ENCODE measurements at regions not wholly inside any gene's neighbourhood (a gene's known extent, or its start where the extent isn't known, plus 50 kb on each side); places are given as distances from the start of the nearest gene placed in this dataset.
"Not testable (repeated sequence)": the region's sequence is repeated elsewhere in the genome, so short reads cannot be mapped to it uniquely, and the experiment has no call there.

DNA sequence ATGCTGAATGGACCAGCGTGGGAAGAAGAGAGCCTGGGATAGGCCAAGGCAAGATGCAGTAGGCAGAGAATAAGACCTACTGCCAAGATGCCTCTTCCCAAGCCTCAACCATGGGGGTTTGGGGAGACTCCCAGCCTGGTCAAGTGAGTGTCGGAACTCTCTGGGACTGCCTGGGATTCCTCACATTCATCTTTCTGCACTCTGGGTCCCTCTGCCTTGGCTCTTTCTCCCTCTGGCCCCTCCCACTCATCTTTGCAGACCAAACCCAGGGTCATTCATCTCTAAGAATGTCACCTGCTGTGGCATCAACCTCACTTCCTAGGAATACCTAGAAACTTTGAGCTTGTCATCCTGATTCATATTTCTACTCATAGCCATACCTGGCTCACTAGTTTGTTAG, 211.3 kb upstream of the HNRNPA3 start:
- DNase-seq: no peak

DNA sequence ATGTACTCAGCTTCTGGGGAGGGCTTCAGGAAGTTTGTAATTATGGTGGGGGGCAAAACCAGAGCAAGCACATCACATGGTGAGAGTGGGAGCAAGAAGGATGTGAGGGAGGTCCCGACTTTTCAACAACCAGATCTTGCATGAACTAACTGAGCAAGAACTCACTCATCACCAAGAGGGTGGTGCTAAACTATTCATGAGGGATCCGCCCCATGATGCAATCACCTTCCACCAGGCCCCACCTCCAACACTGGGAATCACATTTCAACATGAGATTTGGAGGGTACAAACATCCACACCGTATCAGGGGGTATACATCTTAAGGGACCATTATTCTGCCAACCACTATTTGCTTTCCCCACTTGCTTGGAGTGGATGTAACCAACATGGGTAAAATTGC, 209.6 kb upstream of the HNRNPA3 start:
- no peak for DNase-seq

DNA sequence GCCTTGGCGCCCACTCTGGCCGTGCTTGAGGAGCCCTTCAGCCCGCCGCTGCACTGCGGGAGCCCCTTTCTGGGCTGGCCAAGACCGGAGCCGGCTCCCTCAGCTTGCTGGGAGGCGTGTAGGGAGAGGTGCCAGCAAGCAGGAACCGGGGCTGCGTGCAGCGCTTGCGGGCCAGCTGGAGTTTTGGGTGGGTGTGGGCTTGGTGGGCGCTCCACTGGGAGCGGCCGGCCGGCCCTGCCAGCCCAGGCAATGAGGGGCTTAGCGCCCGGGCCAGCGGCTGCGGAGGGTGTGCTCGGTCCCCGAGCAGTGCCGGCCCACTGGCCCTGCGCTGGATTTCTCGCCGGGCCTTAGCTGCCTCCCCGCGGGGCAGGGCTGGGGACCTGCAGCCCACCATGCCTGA, 204.9 kb upstream of the HNRNPA3 start:
- not testable (repeated sequence) for DNase-seq

DNA sequence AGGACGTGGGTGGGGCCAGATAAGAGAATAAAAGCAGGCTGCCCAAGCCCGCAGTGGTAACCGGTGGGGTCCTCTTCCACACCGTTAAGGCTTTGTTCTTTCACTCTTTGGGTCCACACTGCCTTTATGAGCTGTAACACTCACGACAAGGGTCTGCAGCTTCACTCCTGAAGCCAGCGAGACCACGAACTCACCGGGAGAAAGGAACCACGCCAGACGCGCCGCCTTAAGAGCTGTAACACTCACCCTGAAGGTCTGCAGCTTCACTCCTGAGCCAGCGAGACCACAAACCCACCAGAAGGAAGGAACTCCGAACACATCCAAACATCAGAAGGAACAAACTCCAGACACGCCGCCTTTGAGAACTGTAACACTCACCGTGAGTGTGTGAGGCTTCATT, 203.9 kb upstream of the HNRNPA3 start:
- DNase-seq: not testable (repeated sequence)

DNA sequence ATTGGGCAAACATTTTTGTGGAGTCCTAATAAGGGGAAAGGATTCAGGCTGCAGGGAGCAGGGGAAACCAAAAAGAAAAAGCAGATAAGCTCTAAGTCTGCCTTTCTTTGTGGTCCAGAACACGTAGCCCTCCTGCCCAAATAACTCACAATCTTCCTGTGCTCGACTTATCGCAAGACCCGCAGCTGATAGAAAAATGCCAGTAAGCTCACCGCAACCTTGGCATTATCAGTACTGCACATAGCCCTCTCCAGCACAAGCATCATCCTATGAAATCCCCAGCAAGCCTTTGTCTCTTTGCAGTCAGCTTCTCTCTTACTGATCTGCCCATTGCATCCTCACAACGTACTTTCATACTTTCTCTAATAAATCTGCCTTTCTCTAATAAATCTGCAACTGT, 202.4 kb upstream of the HNRNPA3 start:
- no peak for DNase-seq

DNA sequence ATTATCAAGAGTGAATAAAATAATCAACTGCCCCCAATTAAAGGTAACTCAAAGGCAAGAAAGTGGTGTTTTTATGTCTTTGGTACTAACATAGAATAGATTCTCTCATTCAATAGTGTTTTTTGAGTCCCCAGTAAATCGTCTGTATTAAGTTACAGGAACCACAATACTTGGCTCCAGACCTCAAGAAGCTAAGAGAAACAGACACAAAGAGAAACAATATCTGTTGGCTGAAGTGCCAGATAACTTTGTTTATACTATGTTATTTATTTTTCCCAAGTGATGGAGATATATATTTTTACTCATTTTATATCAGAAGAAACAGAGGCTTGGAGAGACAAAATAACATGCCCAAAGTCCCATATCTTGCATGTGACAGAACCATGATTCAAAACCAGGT, 201.7 kb upstream of the HNRNPA3 start:
- no peak for DNase-seq

DNA sequence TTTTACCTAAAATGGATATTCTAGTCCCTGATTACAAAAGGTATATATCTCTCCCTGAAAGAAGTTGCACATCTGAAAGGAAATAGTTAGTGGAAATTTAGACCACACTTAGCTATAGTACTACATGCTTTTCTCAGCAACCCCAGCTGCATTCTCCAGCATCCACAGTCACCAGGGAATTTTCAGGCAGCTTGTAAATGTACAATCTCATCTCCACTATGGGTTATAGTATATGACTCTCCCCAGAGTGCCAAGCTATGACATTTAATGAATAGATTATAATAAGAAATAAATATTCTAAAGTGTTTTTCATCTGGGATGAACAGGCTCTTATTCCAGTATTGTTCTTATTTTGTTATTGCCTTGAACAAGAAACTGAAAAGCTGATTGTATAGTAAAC, 197.6 kb upstream of the HNRNPA3 start:
- no peak for DNase-seq

DNA sequence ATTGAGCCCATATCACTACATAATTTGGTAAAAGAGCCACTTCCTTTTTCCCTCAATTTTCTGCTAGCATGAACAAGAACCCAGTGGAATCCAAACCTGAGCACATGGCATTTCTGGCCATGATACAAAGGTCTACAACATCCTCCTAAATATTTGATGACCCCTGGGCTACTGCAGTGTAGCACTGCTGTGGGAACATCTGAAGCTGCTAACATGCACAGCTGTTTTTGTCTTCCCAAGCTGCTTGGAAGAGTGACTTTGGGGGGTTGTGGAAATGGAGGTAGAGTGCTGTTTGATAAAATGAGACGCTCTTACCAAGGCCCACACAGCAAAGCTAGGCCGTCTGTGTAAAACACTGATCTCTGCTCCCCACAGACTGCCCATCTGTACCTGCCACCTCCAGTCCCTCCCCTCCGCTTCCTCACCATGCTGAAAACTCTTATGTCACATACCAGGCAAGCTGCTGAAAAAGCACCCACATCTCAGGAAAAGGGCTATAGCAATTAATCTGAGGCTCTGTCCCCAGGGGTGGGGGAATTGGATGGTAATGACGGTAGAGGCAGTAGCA, 197.2 kb upstream of the HNRNPA3 start:
- DNase-seq: no peak

DNA sequence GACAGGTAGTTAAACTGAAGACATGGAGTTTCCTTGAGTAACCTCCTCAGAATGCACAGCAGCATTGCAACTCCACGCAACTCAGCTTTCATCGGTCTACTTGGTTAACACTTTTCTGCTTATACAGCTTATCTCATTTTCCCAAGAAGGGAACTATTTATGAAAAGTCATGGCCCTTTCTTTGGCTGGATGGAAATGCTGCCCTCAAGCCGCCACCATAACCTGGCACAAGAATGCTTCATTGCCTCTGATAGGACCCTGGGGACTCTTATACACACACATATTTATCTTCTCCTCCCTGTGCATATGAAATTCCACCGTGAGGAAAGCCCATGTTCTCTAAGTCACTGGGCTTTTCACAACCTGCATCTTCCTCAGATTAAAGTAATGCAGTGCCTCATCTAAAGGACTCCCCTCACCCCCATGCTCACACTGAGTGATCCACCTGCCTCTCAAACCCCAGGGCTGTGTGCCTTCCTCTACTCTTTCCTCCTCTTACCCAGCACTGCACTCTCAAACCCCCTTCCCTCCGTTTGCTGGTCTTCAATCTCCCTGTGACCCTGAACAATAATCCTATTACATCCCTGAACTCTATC, 192.0 kb upstream of the HNRNPA3 start:
- no peak for DNase-seq

DNA sequence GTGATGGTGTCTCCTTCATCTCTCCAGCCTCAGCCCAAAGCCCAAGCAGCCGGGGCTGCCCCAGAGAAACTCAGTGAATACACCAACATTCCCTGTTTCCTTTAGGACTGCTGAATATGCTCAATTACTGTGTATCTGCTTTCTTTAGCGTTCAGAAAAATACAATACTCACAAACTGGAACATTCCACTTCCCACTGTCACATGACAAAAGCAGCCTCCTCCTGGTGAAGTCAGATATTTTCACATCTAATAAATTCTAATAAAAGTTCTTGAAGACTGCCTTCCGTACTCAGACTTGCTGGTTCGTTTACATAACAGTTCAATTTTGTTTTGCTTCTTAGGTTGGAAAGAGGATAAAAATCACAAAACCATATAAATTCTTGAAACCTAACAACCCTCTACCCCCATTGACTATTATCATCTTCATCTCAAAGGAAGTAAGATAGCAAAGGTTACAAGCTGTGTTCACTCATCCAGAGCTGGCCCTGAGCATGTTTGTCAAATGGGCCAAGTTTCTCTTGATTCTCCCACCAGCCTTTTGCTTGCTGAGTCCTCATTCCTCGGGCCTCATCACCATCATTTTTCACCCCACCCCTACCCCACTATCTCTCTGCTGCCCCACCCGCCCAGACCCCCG, 190.8 kb upstream of the HNRNPA3 start:
- no peak for DNase-seq

DNA sequence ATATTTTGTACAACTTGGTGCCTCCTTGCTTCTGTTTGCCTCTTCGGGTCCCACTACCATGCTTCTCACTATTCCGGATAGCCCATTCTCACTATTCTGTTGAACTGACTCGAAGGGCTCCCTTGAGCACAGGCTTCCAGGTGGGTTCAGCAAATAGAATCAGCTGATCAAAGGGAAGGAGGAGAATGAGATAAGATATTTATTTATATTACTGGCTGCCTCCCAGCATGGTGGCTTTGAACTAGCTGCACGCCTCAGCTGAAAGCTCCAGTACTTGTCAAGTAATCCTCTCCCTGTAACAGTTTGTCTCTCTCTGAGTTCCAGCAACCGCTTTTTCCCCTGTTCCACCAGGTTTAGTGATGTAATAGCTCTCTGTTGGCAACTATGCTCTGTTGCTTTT, 187.8 kb upstream of the HNRNPA3 start:
- no peak for DNase-seq

DNA sequence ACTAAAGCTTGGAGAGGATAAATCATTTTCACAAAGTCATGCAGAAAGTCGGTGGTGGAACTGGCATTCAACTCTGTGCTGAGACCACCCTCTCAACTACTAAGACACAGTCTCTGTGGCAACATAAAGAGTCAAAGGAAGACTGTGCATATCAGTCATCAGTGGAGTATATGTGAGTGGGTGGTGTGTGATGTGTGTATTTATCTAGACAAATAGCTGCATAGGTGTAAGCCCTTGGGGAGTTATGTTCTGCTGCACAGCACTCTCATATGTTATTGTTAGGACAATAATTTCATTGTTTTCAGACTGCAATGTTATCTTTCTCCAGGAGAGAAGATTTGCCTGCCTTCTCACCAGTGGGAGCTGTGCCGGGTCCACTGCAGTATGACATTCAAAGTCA, 186.3 kb upstream of the HNRNPA3 start:
- DNase-seq: no peak

DNA sequence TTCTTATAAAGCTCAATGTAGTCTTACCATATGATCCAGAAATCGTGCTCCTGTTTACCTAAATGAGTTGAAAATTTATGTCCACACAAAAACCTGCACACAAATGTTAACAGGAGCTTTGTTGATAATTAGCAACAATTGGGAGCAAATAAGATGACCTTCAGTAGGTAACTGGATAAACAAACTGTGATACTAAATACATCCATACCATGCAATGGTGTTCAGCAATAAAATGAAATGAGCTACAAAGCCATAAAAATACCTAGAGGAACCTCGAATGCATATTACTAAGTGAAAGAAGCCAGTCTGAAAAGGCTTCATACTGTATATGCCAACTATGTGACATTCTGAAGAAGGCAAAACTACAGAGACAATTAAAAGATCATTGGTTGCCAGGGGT, 185.6 kb upstream of the HNRNPA3 start:
- DNase-seq: no peak

DNA sequence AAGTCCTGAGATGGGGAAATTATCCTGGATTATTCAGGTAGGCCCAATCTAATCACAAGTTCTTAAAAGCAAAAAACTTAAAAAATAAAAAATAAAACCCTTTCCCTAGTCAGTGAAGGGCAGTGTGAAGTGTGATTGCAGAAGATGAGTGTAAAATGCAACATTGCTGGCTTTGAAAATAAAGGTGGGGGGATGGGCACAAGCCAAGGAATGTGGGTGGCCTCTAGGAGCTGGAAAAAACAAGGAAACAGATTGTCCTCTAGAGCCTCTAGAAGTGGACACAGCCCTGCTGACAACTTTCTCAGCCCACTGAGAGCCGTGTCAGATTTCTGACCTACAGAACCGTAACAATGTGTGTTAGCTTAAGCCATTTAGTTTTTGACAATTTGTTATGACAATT, 184.3 kb upstream of the HNRNPA3 start:
- no peak for DNase-seq

DNA sequence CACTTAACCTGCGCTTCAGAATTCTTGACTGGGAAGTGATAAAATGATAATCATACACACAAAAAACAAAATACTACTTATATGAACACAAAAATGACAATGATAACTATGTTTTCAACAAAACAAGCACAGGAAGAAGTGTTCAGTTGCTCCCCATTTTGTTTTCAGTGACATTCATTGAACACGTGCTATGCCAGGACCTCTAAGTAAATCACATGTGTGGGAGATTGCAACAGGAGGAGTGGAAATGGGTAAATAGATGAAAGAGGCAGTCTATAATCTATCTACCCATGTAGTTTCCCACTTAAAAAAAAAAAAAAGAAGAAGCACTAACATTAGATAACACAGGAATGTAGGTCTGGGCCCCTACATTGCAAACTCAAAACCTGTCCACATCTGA, 183.5 kb upstream of the HNRNPA3 start:
- DNase-seq: no peak

DNA sequence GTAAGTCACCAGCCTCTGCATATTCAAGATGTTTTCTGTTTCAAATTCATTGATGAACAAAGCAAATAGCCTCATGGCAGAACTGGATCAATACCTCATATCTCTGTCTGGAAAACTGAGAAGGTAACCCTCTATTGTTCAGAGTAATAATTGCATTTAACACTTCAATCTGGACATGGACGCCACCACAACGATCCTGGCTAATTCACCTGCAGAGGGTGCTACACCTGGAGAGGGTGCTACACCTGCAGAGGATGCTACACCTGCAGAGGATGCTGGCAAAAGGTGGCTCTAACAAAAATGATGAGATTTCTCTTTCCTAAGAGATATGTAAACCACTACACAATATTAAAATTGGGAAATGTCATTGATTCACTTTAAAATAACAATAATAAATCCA, 183.1 kb upstream of the HNRNPA3 start:
- no peak for DNase-seq

DNA sequence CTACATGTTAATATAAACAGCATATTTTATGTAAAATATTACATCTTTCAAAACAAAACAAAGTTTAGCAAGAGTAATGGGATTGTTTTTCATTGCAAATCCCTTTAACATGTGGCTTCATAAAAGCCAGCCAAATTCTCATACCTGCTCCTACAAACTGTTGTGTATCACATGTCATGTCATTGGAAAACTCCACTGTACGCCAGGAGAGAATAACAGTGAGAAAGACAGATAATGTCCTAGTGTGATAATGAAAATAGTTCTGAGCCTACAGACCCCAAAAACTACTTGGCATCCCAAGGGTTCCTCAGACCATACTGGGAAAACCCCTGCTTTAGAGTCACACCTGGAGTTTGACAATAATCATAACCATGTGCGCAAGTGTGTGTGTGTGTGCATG, 182.7 kb upstream of the HNRNPA3 start:
- DNase-seq: no peak

DNA sequence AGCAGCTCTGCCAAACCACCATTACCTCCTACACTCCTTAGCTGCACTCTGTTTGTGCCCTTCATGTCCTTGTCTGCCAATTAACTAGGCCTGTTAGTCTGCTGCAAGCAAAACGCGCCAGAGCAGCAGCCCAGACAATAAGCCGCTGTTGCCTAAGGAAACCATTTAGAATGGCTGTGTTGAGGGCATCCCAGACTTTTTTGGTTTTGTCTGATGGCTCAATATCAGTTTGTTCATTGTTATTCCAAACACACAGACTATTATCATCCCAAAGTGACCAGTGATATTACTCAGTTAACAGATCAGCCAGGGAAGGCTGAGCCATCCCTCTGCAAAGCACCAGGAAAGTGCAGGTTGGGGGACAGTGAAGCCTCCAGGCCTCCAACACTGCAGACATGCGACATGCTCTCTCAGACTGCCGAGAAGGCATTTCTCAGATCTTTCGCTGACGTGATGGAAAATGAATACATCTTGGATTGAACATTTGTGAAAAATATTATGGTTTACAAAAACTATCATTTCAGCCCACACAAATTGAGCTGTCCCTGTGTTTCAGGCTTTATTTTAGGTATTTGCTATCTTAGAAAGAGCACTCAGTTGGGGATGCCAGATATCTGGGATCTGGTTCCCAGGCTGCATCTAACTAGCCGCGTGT, 182.0 kb upstream of the HNRNPA3 start:
- DNase-seq: no peak

DNA sequence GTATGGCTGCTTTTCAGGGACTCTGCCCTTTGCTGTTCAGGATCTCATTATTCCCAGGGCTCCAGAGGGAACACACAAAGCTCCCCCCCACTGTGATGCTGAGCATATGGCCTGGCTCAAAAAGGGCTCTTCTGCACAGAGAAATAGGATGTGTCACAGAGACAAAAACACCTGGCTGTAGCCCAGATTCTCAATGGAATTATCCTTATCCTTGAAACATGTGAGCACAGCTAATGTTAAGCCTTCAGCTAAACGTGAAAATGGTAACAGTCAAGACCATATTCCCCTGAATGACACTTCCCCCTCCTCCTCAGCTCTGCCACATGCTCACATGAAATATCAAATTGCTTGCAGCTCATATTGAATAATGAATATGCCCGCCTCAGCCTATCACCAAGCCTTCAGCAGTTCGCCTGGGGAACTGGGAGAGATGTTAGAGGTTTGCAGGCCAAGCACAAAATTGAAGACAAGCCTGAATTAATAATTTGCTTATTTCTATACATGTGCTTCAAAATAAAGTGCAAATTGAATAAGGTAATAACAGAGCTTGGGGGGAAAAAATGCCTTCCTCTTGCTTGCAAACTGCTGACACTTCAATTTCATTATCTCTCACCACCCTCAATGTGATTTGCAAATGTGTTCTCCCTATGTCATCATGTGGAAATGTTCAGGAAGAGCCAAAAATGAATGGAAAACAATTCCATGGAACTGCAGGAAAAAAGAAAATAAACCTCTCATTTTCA, 181.0 kb upstream of the HNRNPA3 start:
- no peak for DNase-seq

DNA sequence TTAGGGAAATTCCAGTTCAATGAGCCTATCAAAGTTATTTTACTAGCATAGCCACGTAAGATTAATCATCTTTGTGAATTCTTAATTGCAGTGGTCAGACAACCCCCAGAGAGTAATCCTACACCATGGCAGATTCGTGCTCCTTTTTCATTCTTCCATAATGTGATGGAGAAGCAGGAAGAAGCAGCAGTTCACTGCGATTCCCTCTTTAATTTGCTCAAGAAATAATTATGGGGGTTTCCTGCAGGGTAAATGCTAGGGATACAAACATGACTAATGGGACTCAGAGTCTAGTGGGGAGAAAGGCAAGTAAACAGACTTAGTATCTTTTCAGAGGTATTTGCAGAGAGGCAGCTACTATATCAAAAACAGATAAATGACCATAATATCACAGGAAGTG, 175.8 kb upstream of the HNRNPA3 start:
- no peak for DNase-seq

DNA sequence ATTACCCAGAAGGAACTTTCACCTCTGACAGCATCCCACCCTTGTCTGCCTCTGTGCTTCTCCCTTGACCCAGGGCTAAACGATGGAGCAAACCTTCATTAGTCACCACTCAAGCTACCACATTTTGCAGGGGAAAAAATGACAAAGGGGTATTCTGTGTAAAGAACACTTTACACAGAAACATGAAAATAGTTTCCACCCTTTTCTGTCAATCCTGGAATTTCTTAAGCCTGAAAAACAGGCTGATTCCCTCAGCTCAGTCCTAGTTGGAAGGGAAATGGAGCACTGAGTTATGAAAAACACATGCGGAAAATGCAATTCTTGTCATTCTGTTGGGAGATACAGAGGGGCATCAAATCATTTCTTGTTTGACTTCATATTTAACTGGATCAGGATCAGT, 175.0 kb upstream of the HNRNPA3 start:
- no peak for DNase-seq

DNA sequence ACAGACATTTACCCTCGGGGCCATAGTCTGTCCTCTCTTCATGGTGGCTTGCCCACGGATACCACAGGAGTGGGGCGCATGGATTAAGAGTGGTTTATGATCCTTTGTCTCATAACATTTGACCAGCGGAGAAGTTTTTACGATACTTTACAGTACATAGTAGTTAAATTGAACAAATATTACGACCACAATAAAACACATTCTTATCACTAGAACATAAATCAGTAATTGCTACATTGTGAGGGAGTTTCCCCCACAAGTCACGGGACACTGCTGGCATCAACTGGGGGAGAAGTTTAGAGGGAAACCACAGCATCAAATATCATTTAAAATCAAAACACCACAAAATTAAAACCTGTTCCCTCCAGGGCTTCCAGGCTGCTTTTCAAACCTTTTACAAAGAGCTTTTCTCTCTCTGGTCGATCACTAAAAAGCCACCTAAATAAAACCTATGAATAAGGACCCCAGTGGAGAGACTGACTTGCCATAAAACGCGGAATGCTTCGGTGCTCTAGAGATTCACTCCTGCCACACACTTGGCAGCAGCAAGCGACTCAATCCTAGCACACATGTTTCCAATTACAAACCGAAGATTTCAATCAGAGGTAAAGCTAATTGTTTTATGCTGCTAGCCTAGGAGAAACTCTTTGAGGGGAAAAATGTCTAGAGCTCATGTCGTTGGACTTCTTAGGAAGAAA, 173.7 kb upstream of the HNRNPA3 start:
- no peak for DNase-seq

DNA sequence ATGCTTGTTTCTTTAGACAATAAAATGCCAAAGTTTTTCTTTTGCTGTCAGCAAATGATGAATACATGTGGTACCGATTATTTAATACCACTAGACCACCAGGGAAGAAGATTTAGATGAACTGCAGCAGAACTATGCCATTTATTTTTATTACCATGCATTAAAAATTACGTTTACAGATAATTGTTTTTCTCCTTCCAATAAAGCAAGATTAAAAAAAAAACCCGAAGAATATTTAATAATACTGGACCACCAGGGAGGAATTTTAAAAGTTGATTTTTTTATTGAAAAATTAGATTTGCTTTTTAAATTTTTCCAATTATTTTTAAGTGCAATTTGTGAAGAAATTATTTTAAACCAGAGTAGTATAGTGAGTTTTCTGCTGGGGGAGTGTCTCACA, 170.3 kb upstream of the HNRNPA3 start:
- DNase-seq: no peak

All from activated CD8-positive, alpha-beta memory T cell treated with anti-CD3 and anti-CD28 coated beads for 24 hours (primary cell).